Nephron progenitor cell (in vitro differentiated cells): ENCODE measurements at regions not wholly inside any gene's neighbourhood (a gene's known extent, or its start where the extent isn't known, plus 50 kb on each side); places are given as distances from the start of the nearest gene placed in this dataset.

Experiments
- DNase-seq: peaks from one replicate; pipeline ENCODE4 v3.0.0; 2021
- H3K27ac Mint-ChIP-seq: 2 replicates; pipeline ENCODE4 v1.8.0; 2021; ENCODE audit warnings: mild to moderate bottlenecking, moderate library complexity, mixed read lengths
- H3K27me3 Mint-ChIP-seq: 2 replicates; pipeline ENCODE4 v1.8.0; 2021; ENCODE audit warnings: mild to moderate bottlenecking, low read depth, mixed read lengths; ENCODE audit not compliant: poor library complexity
- H3K36me3 Mint-ChIP-seq: 2 replicates; pipeline ENCODE4 v1.8.0; 2021; ENCODE audit warnings: low read depth, mixed read lengths
- H3K4me1 Mint-ChIP-seq: 2 replicates; pipeline ENCODE4 v1.8.0; 2021; ENCODE audit warnings: mixed read lengths
- H3K4me3 Mint-ChIP-seq: 2 replicates; pipeline ENCODE4 v1.8.0; 2021; ENCODE audit warnings: mild to moderate bottlenecking, moderate library complexity, mixed read lengths
- H3K9me3 Mint-ChIP-seq: 2 replicates; pipeline ENCODE4 v1.8.0; 2021; ENCODE audit warnings: mild to moderate bottlenecking, moderate library complexity, mixed read lengths
- CTCF ChIP-seq: fragments of 200-600 bp; sonication (generic); IDR thresholded peaks from 2 replicates; pipeline ENCODE4 v1.5.0; 2021; ENCODE audit warnings: antibody characterized with exemption

- Mint-ChIP-seq H3K4me1 (peaks cover 5% of the 10 kb centered on the region), H3K27me3 (peaks cover 8% of the 10 kb centered on the region), H3K4me3 (no peak overlapping the region), H3K9me3 (no peaks in the 10 kb centered on the region), H3K36me3 (no peaks in the 10 kb centered on the region), H3K27ac (no peak overlapping the region)
- TF ChIP-seq CTCF = no peak
- no peak for DNase-seq
Observed at GRCh38 chr22:48459859-48460823, 1367.5 kb downstream of the BRD1 start.

GRCh38 chr22:48459259-48459658, 1368.4 kb downstream of the BRD1 start:
- Mint-ChIP-seq H3K27me3 (peaks cover 3% of the 10 kb centered on the region), H3K27ac (no peak overlapping the region), H3K4me1 (peaks cover 5% of the 10 kb centered on the region), H3K36me3 (no peaks in the 10 kb centered on the region), H3K9me3 (no peaks in the 10 kb centered on the region), H3K4me3 (no peak overlapping the region)
- no peak for TF ChIP-seq CTCF
- no peak for DNase-seq

GRCh38 chr22:48456449-48456848, 1371.2 kb downstream of the BRD1 start:
- Mint-ChIP-seq H3K36me3 (no peaks in the 10 kb centered on the region), H3K4me1 (peaks cover 5% of the 10 kb centered on the region), H3K27me3 (peaks cover 3% of the 10 kb centered on the region), H3K27ac (no peak overlapping the region), H3K4me3 (no peak overlapping the region), H3K9me3 (no peaks in the 10 kb centered on the region)
- no peak for DNase-seq
- TF ChIP-seq CTCF = no peak

GRCh38 chr22:48453751-48454485, 1373.8 kb downstream of the BRD1 start:
- H3K36me3 Mint-ChIP-seq = no peaks in the 10 kb centered on the region
- peaks cover 11% of the 10 kb centered on the region for H3K4me1 Mint-ChIP-seq
- H3K4me3 Mint-ChIP-seq = no peak overlapping the region
- H3K27me3 Mint-ChIP-seq = peaks cover 7% of the 10 kb centered on the region
- no peaks in the 10 kb centered on the region for H3K9me3 Mint-ChIP-seq
- TF ChIP-seq CTCF = no peak
- DNase-seq = no peak
- no peak overlapping the region for H3K27ac Mint-ChIP-seq

GRCh38 chr22:48453171-48453570, 1374.5 kb downstream of the BRD1 start:
- Mint-ChIP-seq H3K36me3 (no peaks in the 10 kb centered on the region), H3K4me3 (no peak overlapping the region), H3K9me3 (no peaks in the 10 kb centered on the region), H3K27ac (no peak overlapping the region), H3K27me3 (peaks cover 7% of the 10 kb centered on the region), H3K4me1 (peaks cover 11% of the 10 kb centered on the region)
- DNase-seq = no peak
- TF ChIP-seq CTCF = no peak
